Fibroblast of gingiva (primary cell): ENCODE measurements at regions not wholly inside any gene's neighbourhood (a gene's known extent, or its start where the extent isn't known, plus 50 kb on each side); places are given as distances from the start of the nearest gene placed in this dataset.
"Not testable (repeated sequence)": the region's sequence is repeated elsewhere in the genome, so short reads cannot be mapped to it uniquely, and the experiment has no call there.

Experiments
- DNase-seq: peaks from one replicate; pipeline ENCODE4 v3.0.0-alpha.2; 2011; ENCODE audit warnings: low read depth

DNA sequence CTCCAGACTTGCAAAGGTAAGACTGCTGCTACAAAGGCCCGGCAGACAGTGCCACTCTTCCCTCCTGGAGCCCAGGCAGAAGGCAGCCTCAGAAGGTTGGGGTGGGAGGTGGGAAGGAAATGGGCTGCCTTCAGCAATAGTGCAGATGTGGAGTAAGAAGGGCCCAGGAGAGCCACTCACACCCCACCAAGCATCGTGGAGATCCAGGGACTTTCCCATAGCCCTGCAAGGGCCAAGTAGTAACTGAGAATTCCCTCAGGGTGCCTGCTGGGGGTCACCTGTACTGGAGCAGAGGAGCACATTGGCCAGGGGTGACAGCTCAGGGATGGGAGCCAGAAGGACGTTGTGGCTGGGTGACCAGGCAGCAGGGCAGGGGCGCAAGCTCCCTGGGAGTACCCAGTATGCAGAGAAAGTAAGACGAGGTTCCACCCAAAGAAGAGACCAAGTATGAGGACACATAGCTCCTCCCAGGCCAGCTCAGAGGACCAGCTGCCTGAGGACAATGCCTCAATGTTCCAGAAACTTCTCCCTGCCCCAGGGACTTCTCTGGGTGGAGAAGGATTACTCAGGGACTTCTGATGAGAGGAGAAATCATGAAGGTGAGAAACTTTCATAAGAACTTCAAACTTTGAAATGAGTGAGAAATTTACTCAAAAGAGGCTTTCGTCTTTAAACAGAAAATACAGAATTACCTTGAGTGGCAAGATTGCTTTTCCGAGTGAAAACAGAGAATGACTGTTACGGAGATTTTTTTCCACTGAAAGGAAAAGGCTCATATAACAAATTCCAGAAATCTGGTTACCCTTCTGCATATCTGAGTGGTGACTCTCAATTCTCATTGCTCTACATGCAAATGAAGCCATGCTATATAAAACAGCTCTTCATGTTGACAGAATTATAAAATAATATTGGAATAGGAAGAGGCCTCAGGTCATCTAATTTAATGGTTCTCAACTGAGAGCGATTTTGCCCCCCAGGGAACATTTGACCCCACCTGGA lies 87.9 kb upstream of the TRIO start:
- peak; percentile 41 for DNase-seq

DNA sequence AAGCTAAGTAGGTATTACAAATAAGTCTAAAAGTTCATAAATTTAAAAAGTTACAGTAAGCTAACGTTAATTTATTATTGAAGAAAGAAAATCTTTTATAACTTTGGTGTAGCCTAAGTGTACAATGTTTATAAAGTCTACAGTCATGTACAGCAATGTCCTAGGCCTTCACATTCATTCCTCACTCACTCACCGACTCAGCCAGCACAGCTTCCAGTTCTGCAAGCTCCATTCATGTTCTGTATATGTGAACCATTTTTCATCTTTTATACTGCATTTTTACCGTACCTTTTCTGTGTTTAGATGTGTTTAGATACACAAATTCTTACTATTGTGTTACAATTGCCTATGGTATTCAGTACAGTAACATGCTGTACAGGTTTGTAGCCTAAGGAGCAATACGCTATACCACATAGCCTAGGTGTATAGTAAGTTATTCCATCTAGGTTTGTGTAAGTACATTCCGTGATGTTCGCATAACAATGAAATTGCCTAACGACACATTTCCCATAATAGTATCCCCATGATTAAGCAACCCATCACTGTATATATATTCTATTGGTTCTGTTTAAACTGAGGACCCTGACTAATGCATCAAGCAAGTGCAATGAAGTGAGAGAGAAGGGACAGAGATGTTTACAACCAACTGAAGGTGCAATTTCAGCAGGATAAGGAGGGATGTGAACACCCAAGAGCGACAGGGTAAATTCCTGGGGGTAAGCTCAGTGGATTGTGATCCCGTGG lies 88.9 kb upstream of the TRIO start:
- no peak for DNase-seq

DNA sequence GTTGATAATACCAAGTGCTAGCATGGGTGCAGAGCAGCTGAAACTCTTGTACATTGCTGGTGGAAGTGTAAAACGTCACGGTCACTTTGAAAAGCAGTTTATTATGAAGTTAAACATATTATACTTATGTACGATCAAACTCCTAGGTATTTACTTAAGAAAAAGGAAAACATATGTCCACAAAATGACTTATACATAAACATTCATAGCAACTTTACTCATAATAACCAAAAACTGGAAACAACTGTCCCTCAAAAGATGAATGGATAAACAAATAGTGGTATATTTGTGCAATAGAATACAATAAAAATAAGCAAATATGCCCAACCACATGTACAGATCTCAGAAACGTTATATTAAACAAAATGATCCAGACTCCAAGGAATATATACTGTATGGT lies 92.3 kb upstream of the TRIO start:
- peak; percentile 43 for DNase-seq

DNA sequence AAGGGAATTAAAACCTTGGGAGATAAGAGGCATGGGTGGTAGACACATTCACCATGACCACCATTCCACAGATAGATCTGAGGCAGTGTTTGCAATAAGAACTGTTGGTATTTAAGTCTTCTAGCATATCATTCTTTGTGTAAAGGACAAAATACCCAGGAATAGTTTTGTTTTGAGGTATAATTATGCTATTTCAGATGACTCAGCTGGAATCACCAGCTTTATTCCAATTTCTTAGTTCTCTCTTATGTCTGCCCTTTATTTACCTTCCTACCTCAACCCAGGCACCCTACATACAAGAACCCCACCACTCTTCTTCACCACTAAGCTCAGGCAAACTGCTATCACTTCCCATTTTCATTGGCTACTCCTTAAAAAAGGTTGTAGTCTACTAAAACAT lies 94.7 kb upstream of the TRIO start:
- no peak for DNase-seq

DNA sequence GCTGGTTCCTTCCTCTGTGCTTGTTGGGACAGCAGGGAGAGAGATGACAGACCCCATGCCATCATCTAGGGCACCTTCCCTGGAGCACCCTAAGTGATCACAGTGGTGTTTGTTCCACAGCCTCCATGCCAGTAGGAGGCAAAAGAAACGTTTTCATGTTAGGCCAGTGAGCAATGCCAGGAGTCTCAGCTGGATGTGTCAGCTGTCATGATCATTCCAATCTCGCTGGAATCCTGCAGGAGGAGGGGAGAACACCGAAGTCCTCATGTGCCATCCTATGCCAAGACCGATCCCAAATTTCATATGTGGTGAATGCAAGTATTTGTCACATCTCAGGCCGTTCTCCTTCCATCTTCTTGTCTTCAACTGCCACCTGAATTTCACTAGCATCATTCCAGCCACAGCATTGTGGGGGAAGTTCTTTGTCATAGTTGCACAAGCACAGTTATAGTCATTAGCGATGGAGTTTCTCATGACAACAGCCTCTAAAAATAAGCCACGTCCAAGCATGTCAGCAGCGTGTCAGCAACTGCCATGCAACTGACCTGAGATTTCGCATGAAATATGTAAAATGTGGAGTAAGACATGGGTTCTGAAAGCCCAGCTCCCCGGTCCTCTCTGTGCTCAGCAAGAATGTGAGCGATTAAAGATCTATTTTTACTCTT lies 97.2 kb upstream of the DNAH5 start:
- DNase-seq: no peak

DNA sequence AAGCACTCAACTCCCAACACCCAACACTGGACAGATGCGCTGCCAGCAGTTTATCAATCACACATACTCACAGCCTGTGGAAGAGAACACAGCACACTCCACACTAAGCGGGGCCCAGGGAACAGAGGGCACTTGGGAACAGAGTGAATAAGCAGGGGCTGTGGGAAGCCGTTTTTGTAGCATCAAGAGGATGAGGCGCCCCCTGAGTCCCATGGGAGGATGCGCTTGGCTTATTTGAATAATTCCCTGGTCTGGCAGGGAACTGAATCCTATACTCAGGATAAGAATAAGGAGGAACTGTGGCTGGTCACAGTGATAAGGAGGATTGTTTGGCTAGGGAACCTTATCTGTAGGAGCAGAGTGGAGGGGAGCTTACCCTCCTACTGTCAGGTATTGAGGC lies 96.1 kb upstream of the DNAH5 start:
- no peak for DNase-seq

DNA sequence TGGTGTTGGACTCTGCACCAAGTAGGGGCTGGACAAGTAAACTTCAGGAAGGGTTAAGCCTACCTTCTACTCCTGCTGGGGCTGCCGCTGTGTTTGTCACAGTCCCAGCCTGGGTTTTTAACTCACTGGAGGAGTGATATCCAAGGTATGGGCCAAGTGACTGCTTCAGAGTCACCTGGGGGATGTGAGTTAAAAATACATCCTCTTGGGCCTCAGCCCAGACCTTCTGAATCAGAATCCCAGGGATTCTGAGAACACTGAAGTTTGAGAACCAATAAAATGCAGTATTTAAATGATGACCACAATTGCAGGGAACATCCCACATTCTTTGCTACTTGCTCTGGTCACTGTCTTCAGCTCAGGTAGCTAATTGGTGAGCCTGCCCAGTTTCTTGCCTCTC lies 95.1 kb upstream of the DNAH5 start:
- DNase-seq: no peak

DNA sequence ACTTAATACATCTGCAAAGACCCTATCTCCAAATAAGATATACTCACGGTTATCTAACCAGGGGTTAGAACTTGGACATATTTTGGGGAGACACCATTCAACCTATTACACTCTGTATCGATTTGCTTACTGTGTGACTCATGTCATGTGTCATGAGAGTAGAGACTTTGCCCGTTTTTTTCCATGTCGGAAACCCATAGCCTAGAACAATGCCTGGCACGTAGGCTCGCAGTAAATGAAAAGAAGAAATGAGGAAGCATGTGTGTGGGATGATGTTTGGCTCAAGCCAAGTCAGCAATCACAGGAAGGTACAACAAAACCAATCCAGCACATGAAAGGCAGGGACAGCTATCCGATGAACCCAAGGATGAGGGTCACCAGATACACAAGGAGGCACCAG lies 94.6 kb upstream of the DNAH5 start:
- no peak for DNase-seq

DNA sequence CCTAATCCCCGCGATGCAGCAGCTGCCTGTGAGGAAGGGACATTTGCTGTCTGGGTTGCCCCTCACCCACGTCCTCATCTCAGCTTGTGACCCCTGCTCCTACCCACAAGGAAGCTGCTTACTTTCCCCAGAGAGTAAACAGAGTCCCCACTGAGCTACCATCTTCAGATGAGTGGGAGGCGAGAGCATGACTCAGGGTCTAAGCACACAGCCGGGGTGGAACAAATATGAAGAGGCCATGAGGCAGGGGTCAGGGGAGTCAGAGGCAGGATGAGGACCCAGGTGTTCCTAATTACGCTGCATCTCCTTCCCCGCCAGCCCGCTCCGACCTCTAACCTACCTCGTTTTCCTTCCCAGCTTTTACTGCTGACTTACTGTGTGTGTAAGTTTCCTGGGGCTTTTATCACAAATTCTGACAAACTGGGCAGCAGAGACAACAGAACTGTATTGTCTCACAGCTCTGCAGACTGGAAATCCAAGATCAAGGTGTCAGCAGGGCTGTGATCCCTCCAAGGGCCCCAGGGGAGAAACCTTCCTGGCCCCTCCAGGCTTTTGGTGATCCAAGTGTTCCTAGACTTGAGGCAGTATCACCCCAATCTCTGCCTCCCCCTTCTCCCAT lies 94.0 kb upstream of the DNAH5 start:
- peak; percentile 78 for DNase-seq

DNA sequence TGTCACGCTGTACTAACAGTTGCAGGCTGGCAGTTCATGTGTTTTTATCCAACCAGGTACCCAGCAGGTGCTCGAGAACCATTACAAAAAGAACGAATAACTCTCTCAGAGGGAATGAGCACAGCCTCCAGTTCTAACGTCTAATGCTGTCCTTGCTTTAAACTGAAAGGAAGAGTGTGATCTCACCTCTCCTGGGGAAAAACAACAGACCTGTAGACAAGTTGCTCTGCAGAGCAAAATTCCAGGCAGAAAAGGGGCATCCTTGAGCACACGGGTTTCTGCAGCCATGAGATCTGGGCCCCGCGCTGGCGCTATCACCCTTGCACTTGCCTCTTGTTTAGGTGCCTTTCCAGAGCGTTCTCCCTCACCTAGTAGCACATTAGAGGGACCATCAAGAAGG lies 92.5 kb upstream of the DNAH5 start:
- no peak for DNase-seq

DNA sequence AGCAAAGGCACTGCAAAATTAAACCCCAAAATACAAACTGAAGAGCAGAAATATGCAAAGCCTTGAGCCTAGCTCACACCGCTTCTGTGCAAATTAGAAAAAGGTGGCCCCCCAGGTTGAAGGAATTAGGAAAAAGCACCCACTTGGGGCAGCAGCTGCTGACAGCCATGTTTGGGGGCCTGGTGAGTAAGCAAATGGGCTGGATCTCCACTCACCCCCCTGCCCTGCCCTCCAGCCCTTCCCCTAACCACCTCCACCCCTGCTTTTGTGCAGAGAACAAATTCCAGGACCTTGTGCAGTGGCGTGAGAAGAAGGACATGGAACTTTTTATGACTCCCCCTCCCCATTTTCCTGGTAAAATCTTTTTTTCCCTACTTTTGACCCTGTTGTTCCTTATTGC lies 92.0 kb upstream of the DNAH5 start:
- DNase-seq: no peak

DNA sequence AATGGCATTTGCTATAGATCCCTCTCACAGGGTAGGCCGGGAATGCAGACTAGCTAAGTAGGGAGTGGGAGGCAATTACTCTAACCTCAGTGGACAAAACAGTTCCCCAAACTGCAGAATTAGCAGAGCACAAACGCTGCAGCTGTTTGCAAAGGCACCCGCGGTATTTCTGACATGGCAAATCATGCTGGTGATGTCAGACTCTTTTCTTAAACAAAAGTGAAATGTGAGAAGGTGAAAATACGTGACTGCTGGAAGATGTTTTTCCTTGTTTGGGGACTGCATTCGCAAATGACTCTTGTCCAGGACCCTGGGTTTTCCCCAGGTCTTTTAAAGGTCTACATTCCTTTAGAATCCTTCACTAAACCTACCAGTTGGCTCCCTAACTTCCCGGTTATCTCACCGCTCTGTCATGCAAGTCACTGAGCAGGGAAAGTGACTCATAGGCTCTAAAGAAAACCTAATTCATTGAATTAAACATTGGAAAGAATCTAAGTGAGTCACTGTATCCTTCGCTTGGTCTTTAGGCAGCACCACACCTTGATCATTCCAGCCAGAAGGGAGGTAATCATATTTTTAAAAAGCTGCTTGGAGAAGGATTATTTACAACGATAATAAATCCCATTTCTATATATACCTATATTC lies 91.5 kb upstream of the DNAH5 start:
- DNase-seq: peak; percentile 88

DNA sequence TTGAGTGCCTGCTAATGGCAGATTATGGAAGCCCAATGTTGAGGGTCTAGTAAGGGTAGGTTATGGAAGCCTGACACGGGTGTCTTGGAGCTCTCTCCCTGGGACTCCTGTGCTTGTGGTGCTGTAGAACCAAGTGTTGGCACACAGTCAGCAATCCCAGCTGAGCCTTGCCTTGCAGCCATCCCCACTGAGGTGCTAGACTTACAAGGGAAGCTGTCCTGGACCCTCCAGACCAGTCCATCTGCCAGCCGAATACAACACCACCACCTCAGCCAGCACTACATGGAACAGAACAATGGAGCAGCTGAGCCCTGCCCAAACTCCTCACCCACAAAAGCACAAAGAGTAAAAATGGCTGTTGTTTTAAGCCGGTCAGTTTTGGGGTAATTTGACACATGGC lies 90.5 kb upstream of the DNAH5 start:
- no peak for DNase-seq

DNA sequence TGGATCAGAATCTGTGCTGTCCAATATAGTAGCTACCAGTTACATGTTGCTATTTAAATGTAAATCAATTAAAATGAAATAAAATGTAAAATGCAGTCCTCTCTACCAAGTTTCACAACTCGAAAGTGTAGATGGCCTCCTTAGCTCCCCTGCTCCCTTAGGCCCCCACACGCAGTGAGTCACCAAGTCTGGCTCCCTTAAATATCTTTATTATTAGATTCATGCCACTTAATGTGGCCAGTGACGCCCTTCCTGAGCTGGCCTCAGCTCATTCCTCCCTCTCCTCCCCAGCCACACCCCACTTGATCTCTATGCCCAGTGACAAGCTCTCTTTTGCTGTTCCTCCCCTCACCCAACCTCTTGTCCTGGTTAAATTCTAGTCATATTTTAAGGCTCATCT lies 88.4 kb upstream of the DNAH5 start:
- peak; percentile 19 for DNase-seq

DNA sequence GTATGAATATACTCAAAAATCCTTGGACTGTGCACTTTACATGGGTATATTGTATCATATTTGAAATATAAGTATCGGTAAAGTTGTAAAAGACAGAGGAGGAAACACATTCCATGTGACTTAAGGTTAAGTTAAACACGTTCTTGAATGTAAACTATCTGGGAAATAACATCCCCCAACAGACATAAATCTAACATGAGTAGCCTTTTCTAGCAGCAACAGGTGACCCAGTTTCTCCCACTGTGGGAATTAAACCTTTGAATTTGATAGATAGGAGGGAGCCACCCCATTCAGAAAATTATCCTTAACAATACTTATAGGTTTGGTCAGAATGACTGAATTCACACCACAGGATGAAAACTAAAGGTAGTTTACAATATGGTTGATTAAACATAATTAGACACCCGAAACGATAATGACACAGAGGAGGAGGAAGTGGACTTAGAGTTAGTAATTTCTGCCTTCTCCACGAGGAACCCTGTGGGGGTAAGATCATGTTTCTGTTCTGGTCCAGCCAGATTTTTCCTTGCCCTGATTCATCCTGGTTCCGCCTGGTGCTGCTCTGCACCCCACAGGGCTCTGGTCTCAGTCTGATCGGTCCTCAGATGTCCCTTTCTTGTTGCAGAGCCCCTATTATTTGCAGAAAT lies 84.6 kb upstream of the DNAH5 start:
- DNase-seq: no peak

DNA sequence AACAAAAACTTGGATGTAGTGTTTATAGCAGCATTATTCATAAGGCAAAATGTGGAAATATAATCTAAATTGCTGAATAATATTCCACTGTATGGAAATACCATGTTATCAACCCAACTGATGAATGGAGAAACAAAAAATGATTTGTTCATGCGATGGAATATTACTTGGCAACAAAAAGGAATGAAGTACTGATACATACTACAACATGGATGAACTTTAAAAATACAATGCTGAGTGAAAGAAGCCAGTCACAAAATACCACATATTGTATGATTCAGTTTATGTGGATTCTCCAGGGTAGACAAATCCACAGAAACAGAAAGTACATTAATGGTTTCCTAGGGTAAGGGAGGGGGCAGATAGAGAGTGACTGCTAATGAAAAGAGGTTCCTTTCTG lies 83.7 kb upstream of the DNAH5 start:
- no peak for DNase-seq

DNA sequence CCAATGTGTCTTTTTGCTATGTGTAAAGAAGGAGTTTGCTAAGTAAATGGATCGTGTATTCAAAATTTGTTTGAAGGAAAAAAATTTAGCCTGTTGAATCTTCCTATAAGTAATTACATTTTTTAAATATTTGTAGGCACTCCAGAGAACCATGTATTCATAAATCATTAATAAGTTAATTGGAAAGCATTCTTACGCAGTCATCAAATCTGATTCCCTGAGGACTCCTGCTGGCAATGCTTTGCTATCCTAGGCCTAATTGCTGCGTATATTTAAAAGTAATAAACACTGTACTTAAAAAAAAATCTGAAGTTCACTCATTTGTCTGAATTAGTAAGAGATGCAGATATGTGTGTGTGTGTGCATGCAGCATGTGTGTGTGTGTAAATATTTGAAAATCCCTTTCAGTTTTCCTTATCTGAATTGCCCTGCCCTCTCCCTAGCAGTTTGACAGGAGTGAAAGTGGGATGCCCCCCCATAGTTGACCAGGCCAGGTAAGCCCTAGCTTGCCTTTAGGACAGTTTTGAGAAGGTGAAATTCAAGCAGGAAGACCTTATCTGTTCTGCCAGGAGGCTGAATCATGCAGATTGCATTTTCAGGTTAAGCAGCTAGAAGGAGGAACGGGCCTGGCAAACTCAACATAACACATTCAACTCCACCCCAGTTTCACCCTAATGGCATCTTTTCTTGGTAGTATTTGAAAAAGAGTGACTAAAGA lies 81.2 kb upstream of the DNAH5 start:
- no peak for DNase-seq

DNA sequence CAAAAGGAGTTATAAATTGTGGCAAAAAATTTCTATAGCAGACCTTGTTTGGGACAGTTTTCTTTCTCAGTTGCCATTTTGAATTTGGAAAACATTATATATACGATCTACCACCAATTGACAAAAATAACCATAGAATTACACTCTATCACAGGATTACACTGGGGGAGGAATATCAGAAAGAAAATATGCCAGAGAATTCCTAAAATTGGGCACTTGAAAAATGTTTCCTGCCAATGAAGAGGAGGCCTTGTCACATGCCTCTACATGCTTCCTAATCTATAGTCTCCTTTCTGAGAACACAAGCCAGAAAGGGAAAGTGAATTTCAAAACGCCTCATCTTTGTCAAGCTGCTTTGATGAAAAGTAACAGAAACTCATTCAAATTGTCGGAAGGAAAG lies 78.5 kb upstream of the DNAH5 start:
- DNase-seq: no peak

DNA sequence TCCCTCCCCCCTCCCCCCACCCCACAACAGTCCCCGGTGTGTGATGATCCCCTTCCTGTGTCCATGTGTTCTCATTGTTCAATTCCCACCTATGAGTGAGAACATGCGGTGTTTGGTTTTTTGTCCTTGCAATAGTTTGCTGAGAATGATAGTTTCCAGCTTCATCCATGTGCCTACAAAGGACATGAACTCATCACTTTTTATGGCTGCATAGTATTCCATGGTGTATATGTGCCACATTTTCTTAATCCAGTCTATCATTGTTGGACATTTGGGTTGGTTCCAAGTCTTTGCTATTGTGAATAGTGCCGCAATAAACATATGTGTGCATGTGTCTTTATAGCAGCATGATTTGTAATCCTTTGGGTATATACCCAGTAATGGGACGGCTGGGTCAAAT lies 76.5 kb upstream of the DNAH5 start:
- DNase-seq: not testable (repeated sequence)

DNA sequence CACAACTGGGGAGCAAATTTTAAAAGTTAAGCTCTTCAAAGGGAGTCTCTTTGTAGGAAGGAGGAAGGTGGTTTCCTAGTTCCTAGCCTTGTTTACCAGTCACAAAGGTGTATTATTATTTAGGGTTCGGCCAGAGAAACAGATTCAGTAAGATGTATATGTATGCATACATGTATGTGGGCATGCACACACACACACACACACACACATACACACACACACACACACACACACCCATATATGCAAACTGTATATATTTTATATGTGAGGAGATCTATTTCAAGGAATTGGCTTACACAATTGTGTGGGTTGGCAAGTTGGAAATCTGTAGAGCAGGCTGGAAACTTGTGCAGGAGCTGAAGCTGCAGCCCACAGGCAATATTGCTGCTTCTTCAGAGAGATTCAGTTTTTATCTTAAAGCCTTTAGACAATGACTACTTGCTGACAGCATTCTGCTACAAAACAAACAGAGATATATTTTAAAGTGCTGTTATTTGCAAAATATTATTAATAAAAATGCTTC lies 75.3 kb upstream of the DNAH5 start:
- DNase-seq: no peak
